Naive B cell (primary cell): ENCODE measurements at regions not wholly inside any gene's neighbourhood (a gene's known extent, or its start where the extent isn't known, plus 50 kb on each side); places are given as distances from the start of the nearest gene placed in this dataset.
A peak's percentile ranks its signal among the peaks of the same experiment; 100 is the strongest.

Experiments used
- ATAC-seq, 2 donors: fragments of 150-1000 bp; cut with Tn5 transposase; 2 replicates each; pipeline ENCODE4 v1.10.0; 2021; ENCODE audit warnings: low read depth in 2 of 2, mild to moderate bottlenecking in 2 of 2, moderate library complexity in 2 of 2
- DNase-seq: peaks from one replicate; pipeline ENCODE4 v3.0.0; 2022
- H3K27ac Mint-ChIP-seq, 6 donors: one replicate each; pipeline ENCODE4 v1.8.0; 2020 to 2022; ENCODE audit warnings: mild to moderate bottlenecking in 6 of 6, mixed read lengths in 6 of 6, moderate library complexity in 5 of 6, inconsistent platforms in 2 of 6
- H3K27me3 Mint-ChIP-seq, 3 donors: one replicate each; pipeline ENCODE4 v1.8.0; 2021 to 2022; ENCODE audit warnings: mixed read lengths in 3 of 3, mild to moderate bottlenecking in 1 of 3
- H3K36me3 Mint-ChIP-seq, 2 donors: one replicate each; pipeline ENCODE4 v1.8.0; 2020 to 2022; ENCODE audit warnings: mixed read lengths in 2 of 2, inconsistent platforms in 1 of 2, mild to moderate bottlenecking in 1 of 2
- H3K4me1 Mint-ChIP-seq, 3 donors: one replicate each; pipeline ENCODE4 v1.8.0; 2020 to 2022; ENCODE audit warnings: mixed read lengths in 3 of 3, inconsistent platforms in 1 of 3, mild to moderate bottlenecking in 1 of 3, moderate library complexity in 1 of 3
- H3K4me3 Mint-ChIP-seq, 8 donors: one replicate each; pipeline ENCODE4 v1.8.0; 2020 to 2022; ENCODE audit warnings: mild to moderate bottlenecking in 8 of 8, mixed read lengths in 8 of 8, moderate library complexity in 8 of 8, inconsistent platforms in 2 of 8
- H3K9me3 Mint-ChIP-seq, 7 donors: one replicate each; pipeline ENCODE4 v1.8.0; 2020 to 2022; ENCODE audit warnings: mixed read lengths in 7 of 7, mild to moderate bottlenecking in 5 of 7, inconsistent platforms in 2 of 7, moderate library complexity in 1 of 7

- H3K9me3 Mint-ChIP-seq = peaks cover 2 to 14% (median 6%) of the 10 kb centered on the region in 7 donors
- no peaks in the 10 kb centered on the region for H3K36me3 Mint-ChIP-seq
- no peak overlapping the region for H3K4me3 Mint-ChIP-seq
- no peaks in the 10 kb centered on the region for H3K4me1 Mint-ChIP-seq
- no peak for ATAC-seq
- peak overlapping the region in 1 of 6 donors; percentile 88 for H3K27ac Mint-ChIP-seq
- no peak for DNase-seq
- H3K27me3 Mint-ChIP-seq = peaks cover 14 to 38% (median 21%) of the 10 kb centered on the region in 3 donors
These were observed 191.6 kb upstream of the AGAP1 start for GRCh38 chr2:235302263-235302662.

GRCh38 chr2:235303499-235304291 lies 190.1 kb upstream of the AGAP1 start:
- Mint-ChIP-seq H3K36me3 (no peaks in the 10 kb centered on the region), H3K27ac (peak overlapping the region in 1 of 6 donors; percentile 66), H3K27me3 (peaks cover 15 to 32% (median 18%) of the 10 kb centered on the region in 3 donors), H3K9me3 (peaks cover 0 to 9% (median 6%) of the 10 kb centered on the region in 7 donors), H3K4me1 (no peaks in the 10 kb centered on the region), H3K4me3 (no peak overlapping the region)
- DNase-seq (no peak), ATAC-seq (no peak)

- ATAC-seq = no peak
- Mint-ChIP-seq H3K9me3 (peaks cover 0 to 11% (median 6%) of the 10 kb centered on the region in 7 donors), H3K27ac (no peak overlapping the region), H3K4me3 (no peak overlapping the region), H3K27me3 (peaks cover 12 to 27% (median 22%) of the 10 kb centered on the region in 3 donors), H3K36me3 (no peaks in the 10 kb centered on the region), H3K4me1 (no peaks in the 10 kb centered on the region)
- DNase-seq = no peak
These were observed 188.2 kb upstream of the AGAP1 start for GRCh38 chr2:235305678-235306077.

- Mint-ChIP-seq H3K4me1 (no peaks in the 10 kb centered on the region), H3K36me3 (no peaks in the 10 kb centered on the region), H3K4me3 (no peak overlapping the region), H3K27me3 (peaks cover 10 to 21% (median 18%) of the 10 kb centered on the region in 3 donors), H3K9me3 (peaks cover 2 to 16% (median 2%) of the 10 kb centered on the region in 7 donors), H3K27ac (peak overlapping the region in 1 of 6 donors; percentile 45)
- DNase-seq (no peak), ATAC-seq (no peak)
These were observed 182.8 kb upstream of the AGAP1 start for GRCh38 chr2:235311044-235311443.

- H3K4me1 Mint-ChIP-seq = no peaks in the 10 kb centered on the region
- ATAC-seq = no peak
- no peak for DNase-seq
- no peak overlapping the region for H3K27ac Mint-ChIP-seq
- H3K4me3 Mint-ChIP-seq = no peak overlapping the region
- H3K36me3 Mint-ChIP-seq = no peaks in the 10 kb centered on the region
- H3K9me3 Mint-ChIP-seq = peaks cover 0 to 17% (median 4%) of the 10 kb centered on the region in 7 donors
- peaks cover 10 to 15% (median 10%) of the 10 kb centered on the region in 3 donors for H3K27me3 Mint-ChIP-seq
These were observed 181.3 kb upstream of the AGAP1 start for GRCh38 chr2:235312571-235312970.

GRCh38 chr2:235314371-235314930 lies 179.4 kb upstream of the AGAP1 start:
- Mint-ChIP-seq H3K36me3 (no peaks in the 10 kb centered on the region), H3K9me3 (peaks cover 0 to 13% (median 4%) of the 10 kb centered on the region in 7 donors), H3K27me3 (peaks cover 10 to 15% (median 10%) of the 10 kb centered on the region in 3 donors), H3K4me3 (no peak overlapping the region), H3K4me1 (no peaks in the 10 kb centered on the region), H3K27ac (no peak overlapping the region)
- no peak for DNase-seq
- no peak for ATAC-seq

GRCh38 chr2:235319095-235319494 lies 174.7 kb upstream of the AGAP1 start:
- Mint-ChIP-seq H3K27ac (no peak overlapping the region), H3K27me3 (peaks cover 16 to 17% (median 16%) of the 10 kb centered on the region in 3 donors), H3K4me3 (no peak overlapping the region), H3K36me3 (no peaks in the 10 kb centered on the region), H3K9me3 (peaks cover 0 to 13% (median 0%) of the 10 kb centered on the region in 7 donors), H3K4me1 (no peaks in the 10 kb centered on the region)
- DNase-seq (no peak), ATAC-seq (no peak)

- ATAC-seq (no peak), DNase-seq (no peak)
- no peak overlapping the region for H3K4me3 Mint-ChIP-seq
- H3K4me1 Mint-ChIP-seq = no peaks in the 10 kb centered on the region
- H3K27ac Mint-ChIP-seq = no peak overlapping the region
- H3K9me3 Mint-ChIP-seq = peaks cover 0 to 12% (median 0%) of the 10 kb centered on the region in 7 donors
- peaks cover 9 to 17% (median 11%) of the 10 kb centered on the region in 3 donors for H3K27me3 Mint-ChIP-seq
- H3K36me3 Mint-ChIP-seq = no peaks in the 10 kb centered on the region
These were observed 173.5 kb upstream of the AGAP1 start for GRCh38 chr2:235320326-235320725.

GRCh38 chr2:235324324-235324723 lies 169.5 kb upstream of the AGAP1 start:
- ATAC-seq (no peak), DNase-seq (no peak)
- H3K4me1 Mint-ChIP-seq = no peaks in the 10 kb centered on the region
- H3K9me3 Mint-ChIP-seq = peaks cover 0 to 2% (median 0%) of the 10 kb centered on the region in 7 donors
- H3K36me3 Mint-ChIP-seq = no peaks in the 10 kb centered on the region
- H3K4me3 Mint-ChIP-seq = no peak overlapping the region
- no peak overlapping the region for H3K27ac Mint-ChIP-seq
- H3K27me3 Mint-ChIP-seq = peaks cover 9 to 25% (median 23%) of the 10 kb centered on the region in 3 donors

- peaks cover 9 to 29% (median 27%) of the 10 kb centered on the region in 3 donors for H3K27me3 Mint-ChIP-seq
- DNase-seq = no peak
- H3K27ac Mint-ChIP-seq = no peak overlapping the region
- no peak for ATAC-seq
- H3K4me1 Mint-ChIP-seq = no peaks in the 10 kb centered on the region
- peaks cover 0 to 2% (median 0%) of the 10 kb centered on the region in 7 donors for H3K9me3 Mint-ChIP-seq
- no peaks in the 10 kb centered on the region for H3K36me3 Mint-ChIP-seq
- no peak overlapping the region for H3K4me3 Mint-ChIP-seq
These were observed 168.7 kb upstream of the AGAP1 start for GRCh38 chr2:235325151-235325550.

- no peak overlapping the region for H3K4me3 Mint-ChIP-seq
- H3K27me3 Mint-ChIP-seq = peaks cover 8 to 39% (median 36%) of the 10 kb centered on the region in 3 donors
- no peak overlapping the region for H3K27ac Mint-ChIP-seq
- peaks cover 0 to 7% (median 0%) of the 10 kb centered on the region in 7 donors for H3K9me3 Mint-ChIP-seq
- ATAC-seq (no peak), DNase-seq (no peak)
- H3K36me3 Mint-ChIP-seq = no peaks in the 10 kb centered on the region
- H3K4me1 Mint-ChIP-seq = no peaks in the 10 kb centered on the region
These were observed 164.9 kb upstream of the AGAP1 start for GRCh38 chr2:235328991-235329390.

- Mint-ChIP-seq H3K4me3 (no peak overlapping the region), H3K9me3 (peaks cover 0 to 7% (median 0%) of the 10 kb centered on the region in 7 donors), H3K36me3 (no peaks in the 10 kb centered on the region), H3K27me3 (peaks cover 13 to 42% (median 37%) of the 10 kb centered on the region in 3 donors), H3K4me1 (no peaks in the 10 kb centered on the region), H3K27ac (no peak overlapping the region)
- DNase-seq (no peak), ATAC-seq (no peak)
These were observed 162.9 kb upstream of the AGAP1 start for GRCh38 chr2:235330775-235331451.

- Mint-ChIP-seq H3K9me3 (peaks cover 0 to 7% (median 3%) of the 10 kb centered on the region in 7 donors), H3K36me3 (no peaks in the 10 kb centered on the region), H3K27me3 (peaks cover 13 to 41% (median 31%) of the 10 kb centered on the region in 3 donors), H3K27ac (no peak overlapping the region), H3K4me1 (no peaks in the 10 kb centered on the region), H3K4me3 (no peak overlapping the region)
- ATAC-seq = no peak
- DNase-seq = no peak
These were observed 161.5 kb upstream of the AGAP1 start for GRCh38 chr2:235332240-235332890.
